SK-N-SH treated with all-trans-retinoic acid at 6 μM for 48 hours (cell line): ENCODE measurements at regions not wholly inside any gene's neighbourhood (a gene's known extent, or its start where the extent isn't known, plus 50 kb on each side); places are given as distances from the start of the nearest gene placed in this dataset.

Experiments used
- CREB5 ChIP-seq: fragments of 250-450 bp; sonication (Bioruptor Pico); IDR thresholded peaks from 2 replicates; pipeline ENCODE4 v1.5.1; 2020; ENCODE audit warnings: low read depth, mild to moderate bottlenecking, moderate library complexity
- OSR1 ChIP-seq: fragments of 250-450 bp; sonication (Bioruptor Pico); IDR thresholded peaks from 2 replicates; pipeline ENCODE4 v1.8.0; 2022; ENCODE audit warnings: moderate library complexity, mild to moderate bottlenecking, inconsistent platforms
- PATZ1 ChIP-seq: fragments of 250-450 bp; sonication (Bioruptor Pico); IDR thresholded peaks from 2 replicates; pipeline ENCODE4 v1.8.0; 2020; ENCODE audit warnings: mild to moderate bottlenecking, moderate library complexity, borderline replicate concordance
- RARB ChIP-seq: fragments of 250-450 bp; sonication (Bioruptor Pico); IDR thresholded peaks from 2 replicates; pipeline ENCODE4 v1.8.0; 2021; ENCODE audit warnings: mild to moderate bottlenecking, moderate library complexity
- TOX ChIP-seq: fragments of 250-450 bp; sonication (Bioruptor Pico); IDR thresholded peaks from 2 replicates; pipeline ENCODE4 v1.8.0; 2021; ENCODE audit warnings: mild to moderate bottlenecking, moderate library complexity, borderline replicate concordance
- ZFP3 ChIP-seq: fragments of 250-450 bp; sonication (Bioruptor Pico); IDR thresholded peaks from 2 replicates; pipeline ENCODE4 v1.5.0; 2020; ENCODE audit warnings: mild to moderate bottlenecking, moderate library complexity
- ZNF565 ChIP-seq: fragments of 450-650 bp; formaldehyde crosslinking; conservative IDR thresholded peaks from 2 replicates; pipeline ENCODE4 v1.5.0; 2020; ENCODE audit warnings: low read depth, mild to moderate bottlenecking, moderate library complexity
- ZNF70 ChIP-seq: fragments of 450-650 bp; formaldehyde crosslinking; IDR thresholded peaks from 2 replicates; pipeline ENCODE4 v1.5.0; 2020; ENCODE audit warnings: mild to moderate bottlenecking, moderate library complexity

GRCh38 chr4:164096766-164097518, 602.5 kb downstream of the TMA16 start:
- TF ChIP-seq RARB (CRISPR knock-in tag) (no peak), TOX (CRISPR knock-in tag) (no peak), PATZ1 (CRISPR knock-in tag) (no peak), ZFP3 (CRISPR knock-in tag) (no peak), ZNF565 (CRISPR knock-in tag) (no peak), ZNF70 (no peak), OSR1 (CRISPR knock-in tag) (no peak), CREB5 (CRISPR knock-in tag) (no peak)
